ENCODE measurements at regions not wholly inside any gene's neighbourhood (a gene's known extent, or its start where the extent isn't known, plus 50 kb on each side); places are given as distances from the start of the nearest gene placed in this dataset.

DNA sequence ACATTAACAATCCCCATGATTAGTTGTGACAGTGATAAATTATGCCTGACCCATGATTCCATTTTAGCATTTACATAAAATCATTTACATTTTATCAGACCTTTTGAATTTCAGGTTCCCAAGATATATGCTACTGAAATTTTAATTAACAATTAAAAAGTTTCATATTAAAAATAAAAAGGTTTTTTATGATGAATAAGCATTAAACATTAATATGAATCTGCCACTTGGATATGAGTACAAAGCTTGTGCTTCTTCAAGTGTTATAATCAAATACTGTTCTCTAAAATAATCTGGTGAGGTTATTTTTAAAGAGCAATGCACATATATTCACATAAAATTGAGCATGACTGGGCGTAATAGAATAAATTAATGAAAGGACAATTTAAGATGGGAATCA lies 1218.0 kb downstream of the CNTNAP5 start:
- TF ChIP-seq, protein P1, sequence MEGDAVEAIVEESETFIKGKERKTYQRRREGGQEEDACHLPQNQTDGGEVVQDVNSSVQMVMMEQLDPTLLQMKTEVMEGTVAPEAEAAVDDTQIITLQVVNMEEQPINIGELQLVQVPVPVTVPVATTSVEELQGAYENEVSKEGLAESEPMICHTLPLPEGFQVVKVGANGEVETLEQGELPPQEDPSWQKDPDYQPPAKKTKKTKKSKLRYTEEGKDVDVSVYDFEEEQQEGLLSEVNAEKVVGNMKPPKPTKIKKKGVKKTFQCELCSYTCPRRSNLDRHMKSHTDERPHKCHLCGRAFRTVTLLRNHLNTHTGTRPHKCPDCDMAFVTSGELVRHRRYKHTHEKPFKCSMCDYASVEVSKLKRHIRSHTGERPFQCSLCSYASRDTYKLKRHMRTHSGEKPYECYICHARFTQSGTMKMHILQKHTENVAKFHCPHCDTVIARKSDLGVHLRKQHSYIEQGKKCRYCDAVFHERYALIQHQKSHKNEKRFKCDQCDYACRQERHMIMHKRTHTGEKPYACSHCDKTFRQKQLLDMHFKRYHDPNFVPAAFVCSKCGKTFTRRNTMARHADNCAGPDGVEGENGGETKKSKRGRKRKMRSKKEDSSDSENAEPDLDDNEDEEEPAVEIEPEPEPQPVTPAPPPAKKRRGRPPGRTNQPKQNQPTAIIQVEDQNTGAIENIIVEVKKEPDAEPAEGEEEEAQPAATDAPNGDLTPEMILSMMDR (IDR thresholded peaks at IDR 0.05), result no peak
- no peak for TF ChIP-seq ZFX (IDR thresholded peaks at IDR 0.05; ENCODE audit: borderline replicate concordance)

Data from 22Rv1 (cell line).